Activated naive CD4-positive, alpha-beta T cell (primary cell): ENCODE measurements at regions not wholly inside any gene's neighbourhood (a gene's known extent, or its start where the extent isn't known, plus 50 kb on each side); places are given as distances from the start of the nearest gene placed in this dataset.

Experiments
- DNase-seq, 4 experiments: peaks; one replicate each; lab custom pipeline; 2025; lab: John Stamatoyannopoulos, UW

GRCh38 chr5:166959766-166960165 is 1331.7 kb upstream of the WWC1 start:
- DNase-seq = no peak

- no peak for DNase-seq
These were observed 1330.4 kb upstream of the WWC1 start for GRCh38 chr5:166961028-166961427.

- DNase-seq = no peak
These were observed 1329.5 kb upstream of the WWC1 start for GRCh38 chr5:166961913-166962312.

- no peak for DNase-seq
These were observed 1329.0 kb upstream of the WWC1 start for GRCh38 chr5:166962461-166962860.

GRCh38 chr5:166963596-166963995 is 1327.8 kb upstream of the WWC1 start:
- no peak for DNase-seq

- DNase-seq = no peak
These were observed 1313.5 kb upstream of the WWC1 start for GRCh38 chr5:166977911-166978422.

- no peak for DNase-seq
These were observed 1312.0 kb upstream of the WWC1 start for GRCh38 chr5:166979307-166979895.

GRCh38 chr5:166980666-166981065 is 1310.8 kb upstream of the WWC1 start:
- DNase-seq = no peak

- no peak for DNase-seq
These were observed 1309.2 kb upstream of the WWC1 start for GRCh38 chr5:166982226-166982625.

- no peak for DNase-seq
These were observed 1299.8 kb upstream of the WWC1 start for GRCh38 chr5:166991601-166992000.

GRCh38 chr5:166992108-166992507 is 1299.3 kb upstream of the WWC1 start:
- no peak for DNase-seq

GRCh38 chr5:166992874-166993722 is 1298.3 kb upstream of the WWC1 start:
- DNase-seq = no peak

- DNase-seq = no peak
These were observed 1297.2 kb upstream of the WWC1 start for GRCh38 chr5:166994226-166994625.

- DNase-seq = no peak
These were observed 1290.2 kb upstream of the WWC1 start for GRCh38 chr5:167001246-167001645.

- DNase-seq = no peak
These were observed 1282.7 kb upstream of the WWC1 start for GRCh38 chr5:167008705-167009104.

- DNase-seq = no peak
These were observed 1280.2 kb upstream of the WWC1 start for GRCh38 chr5:167011196-167011595.

- no peak for DNase-seq
These were observed 1279.1 kb upstream of the WWC1 start for GRCh38 chr5:167012123-167013034.

- DNase-seq = no peak
These were observed 1276.9 kb upstream of the WWC1 start for GRCh38 chr5:167014401-167015056.

GRCh38 chr5:167020418-167020817 is 1271.0 kb upstream of the WWC1 start:
- DNase-seq = no peak

GRCh38 chr5:167029488-167029887 is 1262.0 kb upstream of the WWC1 start:
- DNase-seq = no peak

GRCh38 chr5:167030500-167031120 is 1260.8 kb upstream of the WWC1 start:
- DNase-seq = no peak
